T-cell (primary cell): ENCODE measurements at regions not wholly inside any gene's neighbourhood (a gene's known extent, or its start where the extent isn't known, plus 50 kb on each side); places are given as distances from the start of the nearest gene placed in this dataset.

Source experiments
- ATAC-seq, 4 experiments: fragments of 200-7000 bp in 3 of 4; fragments of 150-1000 bp in 1 of 4; cut with Tn5 transposase; replicated peaks in 1 of 4; 1 replicate in 3 of 4; 2 replicates in 1 of 4; pipeline ENCODE4 v1.10.0; 2021; ENCODE audit warnings: moderate library complexity in 3 of 4, mild to moderate bottlenecking in 2 of 4, moderate number of reproducible peaks in 1 of 4
- CTCF ChIA-PET, 2 donors: fragments of 300-600 bp; sonication (Branson Sonifier 250); formaldehyde crosslinking; loops; one replicate each; lab custom pipeline; 2022; ENCODE audit warnings: antibody characterized with exemption in 2 of 2; lab: Charles Lee
- POLR2A ChIA-PET, 2 donors: fragments of 300-600 bp; sonication (Branson Sonifier 250); formaldehyde crosslinking; loops; one replicate each; lab custom pipeline; 2022; ENCODE audit warnings: antibody characterized with exemption in 2 of 2; lab: Charles Lee
- DNase-seq, 35 experiments: peaks; one replicate each; pipeline versions ENCODE4 v3.0.0 to v3.0.0-alpha.2; 2013 to 2023
- H3K27ac ChIP-seq: one replicate; pipeline ENCODE4 v1.5.1; 2013; ENCODE audit warnings: low read length
- H3K27me3 ChIP-seq, 2 experiments: replicated peaks in 1 of 2; 1 replicate in 1 of 2; 2 replicates in 1 of 2; pipeline versions ENCODE4 v1.6.1 to v1.7.0; 2013; ENCODE audit warnings: low read length in 1 of 2, mixed read lengths in 1 of 2; ENCODE audit not compliant: control insufficient read depth in 2 of 2, insufficient read depth in 2 of 2; ENCODE audit errors: extremely low read depth in 1 of 2
- H3K36me3 ChIP-seq, 2 donors: 1 replicate in 1 of 2; 2 replicates in 1 of 2; pipeline versions ENCODE4 v1.6.1 to v1.7.0; 2013; ENCODE audit warnings: low read length in 1 of 2; ENCODE audit not compliant: control insufficient read depth in 2 of 2, insufficient read depth in 1 of 2; ENCODE audit errors: extremely low read depth in 1 of 2
- H3K4me1 ChIP-seq, 2 experiments: 1 replicate in 1 of 2; 2 replicates in 1 of 2; pipeline versions ENCODE4 v1.6.1 to v1.7.0; 2013; ENCODE audit warnings: low read length in 2 of 2, mixed read lengths in 1 of 2; ENCODE audit not compliant: insufficient read depth in 2 of 2, control insufficient read depth in 1 of 2; ENCODE audit errors: extremely low read depth in 1 of 2
- H3K4me3 ChIP-seq, 2 donors: 1 replicate in 1 of 2; 2 replicates in 1 of 2; pipeline versions ENCODE4 v1.5.1 to v1.7.0; 2013; ENCODE audit warnings: mild to moderate bottlenecking in 2 of 2, low read length in 1 of 2, moderate library complexity in 1 of 2; ENCODE audit not compliant: control insufficient read depth in 1 of 2; ENCODE audit errors: extremely low read depth in 1 of 2
- H3K9me3 ChIP-seq: 2 replicates; pipeline ENCODE4 v1.7.0; 2013
- H3K27ac Mint-ChIP-seq, 2 donors: one replicate each; pipeline ENCODE4 v1.8.0; 2020 to 2021; ENCODE audit warnings: mild to moderate bottlenecking in 2 of 2, mixed read lengths in 2 of 2
- H3K27me3 Mint-ChIP-seq, 2 donors: one replicate each; pipeline ENCODE4 v1.8.0; 2021 to 2022; ENCODE audit warnings: mixed read lengths in 2 of 2
- H3K36me3 Mint-ChIP-seq: one replicate; pipeline ENCODE4 v1.8.0; 2021; ENCODE audit warnings: mixed read lengths
- H3K4me1 Mint-ChIP-seq, 3 donors: one replicate each; pipeline ENCODE4 v1.8.0; 2020 to 2022; ENCODE audit warnings: mixed read lengths in 3 of 3, mild to moderate bottlenecking in 1 of 3
- H3K4me3 Mint-ChIP-seq, 3 donors: one replicate each; pipeline ENCODE4 v1.8.0; 2020 to 2022; ENCODE audit warnings: mild to moderate bottlenecking in 3 of 3, mixed read lengths in 3 of 3, moderate library complexity in 3 of 3
- H3K9me3 Mint-ChIP-seq, 3 donors: one replicate each; pipeline ENCODE4 v1.8.0; 2020 to 2022; ENCODE audit warnings: mixed read lengths in 3 of 3
- WGBS: methylation state at CpG from one replicate; pipeline ENCODE4 v1.1.5; 2013; ENCODE audit warnings: missing lambda C conversion rate; ENCODE audit not compliant: insufficient coverage; 5-methylcytosine and 5-hydroxymethylcytosine counted together

DNA sequence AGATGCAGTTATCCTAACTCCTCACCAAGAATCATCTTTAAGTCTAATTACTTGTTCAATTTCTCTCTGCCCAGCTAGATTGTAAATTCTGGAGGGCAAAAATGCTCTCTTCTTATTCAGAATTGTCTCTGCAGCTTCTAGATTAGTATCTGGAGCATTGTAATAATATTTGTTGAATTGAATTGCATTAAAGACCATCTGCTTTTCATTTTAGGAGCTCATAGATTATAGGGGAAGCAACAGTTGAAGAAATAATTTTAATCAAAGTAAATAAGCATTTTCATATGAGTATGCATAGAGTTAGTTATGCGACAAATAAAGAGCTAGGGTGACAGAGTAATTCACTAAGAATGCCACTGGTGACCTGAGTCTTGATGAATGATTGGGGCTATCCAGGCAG is 222.8 kb downstream of the SPRY2 start:
- no peaks in the 10 kb centered on the region for H3K9me3 Mint-ChIP-seq
- no peak overlapping the region for H3K4me3 ChIP-seq
- ChIA-PET CTCF (no interaction called here), POLR2A (no interaction called here)
- H3K27me3 Mint-ChIP-seq: peaks cover 0 to 1% of the 10 kb centered on the region in 2 donors
- no peak overlapping the region for H3K27ac Mint-ChIP-seq
- no peaks in the 10 kb centered on the region for H3K27me3 ChIP-seq
- H3K36me3 ChIP-seq: no peaks in the 10 kb centered on the region
- no CpG with 5 or more reads among the region's 1 CpG for WGBS
- no peak overlapping the region for H3K4me3 Mint-ChIP-seq
- no peak for DNase-seq
- ATAC-seq: no peak
- no peaks in the 10 kb centered on the region for H3K4me1 ChIP-seq
- H3K36me3 Mint-ChIP-seq: no peaks in the 10 kb centered on the region
- no peaks in the 10 kb centered on the region for H3K9me3 ChIP-seq
- H3K27ac ChIP-seq: no peak overlapping the region
- H3K4me1 Mint-ChIP-seq: no peaks in the 10 kb centered on the region

DNA sequence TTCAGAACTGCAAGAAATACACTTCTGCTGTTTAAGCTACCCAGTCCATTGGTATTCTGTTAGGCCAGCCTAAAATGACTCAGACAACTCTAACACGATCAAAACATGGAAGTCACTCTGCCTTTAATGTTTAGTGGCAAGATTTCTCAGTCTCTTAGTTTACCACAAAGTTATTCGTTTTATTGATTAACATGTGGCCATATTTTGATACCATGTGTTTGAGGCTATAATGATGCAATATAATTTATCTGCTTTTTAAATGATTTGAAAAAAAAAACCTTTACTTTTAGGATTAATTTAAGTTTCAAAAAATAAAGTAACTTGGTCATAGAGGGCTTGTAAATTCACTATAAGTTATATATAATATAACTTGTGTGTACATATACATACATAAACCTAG is 223.4 kb downstream of the SPRY2 start:
- WGBS: no CpG with 5 or more reads among the region's 2 CpGs
- Histone ChIP-seq H3K27ac (no peak overlapping the region), H3K4me1 (no peaks in the 10 kb centered on the region), H3K4me3 (no peak overlapping the region), H3K9me3 (no peaks in the 10 kb centered on the region), H3K27me3 (no peaks in the 10 kb centered on the region), H3K36me3 (no peaks in the 10 kb centered on the region)
- ATAC-seq (no peak), DNase-seq (no peak)
- Mint-ChIP-seq H3K27ac (no peak overlapping the region), H3K27me3 (peaks cover 0 to 1% of the 10 kb centered on the region in 2 donors), H3K36me3 (no peaks in the 10 kb centered on the region), H3K4me1 (no peaks in the 10 kb centered on the region), H3K4me3 (no peak overlapping the region), H3K9me3 (no peaks in the 10 kb centered on the region)
- CTCF ChIA-PET: no interaction called here
- POLR2A ChIA-PET: no interaction called here

DNA sequence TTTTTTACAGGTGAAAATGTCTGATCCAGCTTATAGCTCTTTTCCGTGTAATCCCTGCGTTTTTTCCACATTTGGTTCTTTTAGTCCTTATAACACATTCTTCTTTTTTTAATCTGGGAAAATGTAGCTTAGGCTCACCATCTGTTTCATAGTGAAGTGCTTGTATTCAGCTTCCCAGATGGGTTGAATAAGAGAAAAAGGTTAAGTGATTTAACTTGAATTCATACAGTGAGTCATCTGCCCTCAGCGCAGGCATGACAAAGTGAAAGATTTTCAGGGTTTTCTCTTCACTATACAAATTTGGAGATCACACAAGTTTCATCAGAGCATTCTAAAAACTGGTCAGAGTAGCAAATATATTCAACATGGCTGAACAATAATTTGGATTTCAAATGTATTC is 224.8 kb downstream of the SPRY2 start:
- no peaks in the 10 kb centered on the region for H3K27me3 ChIP-seq
- H3K36me3 ChIP-seq: no peaks in the 10 kb centered on the region
- no peak for DNase-seq
- Mint-ChIP-seq H3K27me3 (peaks cover 0 to 1% of the 10 kb centered on the region in 2 donors), H3K36me3 (no peaks in the 10 kb centered on the region), H3K27ac (no peak overlapping the region), H3K4me3 (no peak overlapping the region), H3K9me3 (no peaks in the 10 kb centered on the region), H3K4me1 (no peaks in the 10 kb centered on the region)
- WGBS: no CpG with 5 or more reads among the region's 3 CpGs
- ChIA-PET CTCF (no interaction called here), POLR2A (interaction anchor here in 1 of 2 donors (0.6 kb wide), 1 partner anchor 46 kb away, joined by 5 read pairs; no protein-coding TSS in a partner anchor)
- no peaks in the 10 kb centered on the region for H3K9me3 ChIP-seq
- no peak overlapping the region for H3K27ac ChIP-seq
- no peak for ATAC-seq
- H3K4me3 ChIP-seq: no peak overlapping the region
- no peaks in the 10 kb centered on the region for H3K4me1 ChIP-seq

DNA sequence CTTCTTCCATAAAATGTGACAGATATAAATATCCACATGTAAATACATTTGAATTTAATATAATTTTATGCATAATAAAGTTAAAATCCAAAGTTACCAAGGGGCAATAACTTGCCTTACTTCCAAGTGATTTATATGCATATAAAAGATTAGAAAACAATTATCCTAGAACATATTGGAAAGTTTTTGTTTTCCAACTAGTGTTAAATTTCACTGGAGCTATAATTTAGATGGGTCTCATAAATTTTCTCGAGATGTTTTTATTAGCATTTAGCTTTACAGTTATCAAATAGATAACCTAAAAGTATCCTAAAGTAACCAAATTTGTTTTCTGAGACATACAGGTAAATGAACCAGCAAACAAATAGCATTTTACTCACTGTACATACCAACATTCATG is 225.3 kb downstream of the SPRY2 start:
- POLR2A ChIA-PET: no interaction called here
- Histone ChIP-seq H3K27me3 (no peaks in the 10 kb centered on the region), H3K36me3 (no peaks in the 10 kb centered on the region), H3K27ac (no peak overlapping the region), H3K9me3 (no peaks in the 10 kb centered on the region), H3K4me3 (no peak overlapping the region), H3K4me1 (no peaks in the 10 kb centered on the region)
- WGBS: no CpG with 5 or more reads among the region's 1 CpG
- peaks cover 0 to 1% (median 0%) of the 10 kb centered on the region in 3 donors for H3K9me3 Mint-ChIP-seq
- H3K27me3 Mint-ChIP-seq: peaks cover 0 to 1% of the 10 kb centered on the region in 2 donors
- DNase-seq (no peak), ATAC-seq (no peak)
- H3K4me1 Mint-ChIP-seq: no peaks in the 10 kb centered on the region
- H3K27ac Mint-ChIP-seq: no peak overlapping the region
- H3K36me3 Mint-ChIP-seq: no peaks in the 10 kb centered on the region
- CTCF ChIA-PET: no interaction called here
- no peak overlapping the region for H3K4me3 Mint-ChIP-seq

DNA sequence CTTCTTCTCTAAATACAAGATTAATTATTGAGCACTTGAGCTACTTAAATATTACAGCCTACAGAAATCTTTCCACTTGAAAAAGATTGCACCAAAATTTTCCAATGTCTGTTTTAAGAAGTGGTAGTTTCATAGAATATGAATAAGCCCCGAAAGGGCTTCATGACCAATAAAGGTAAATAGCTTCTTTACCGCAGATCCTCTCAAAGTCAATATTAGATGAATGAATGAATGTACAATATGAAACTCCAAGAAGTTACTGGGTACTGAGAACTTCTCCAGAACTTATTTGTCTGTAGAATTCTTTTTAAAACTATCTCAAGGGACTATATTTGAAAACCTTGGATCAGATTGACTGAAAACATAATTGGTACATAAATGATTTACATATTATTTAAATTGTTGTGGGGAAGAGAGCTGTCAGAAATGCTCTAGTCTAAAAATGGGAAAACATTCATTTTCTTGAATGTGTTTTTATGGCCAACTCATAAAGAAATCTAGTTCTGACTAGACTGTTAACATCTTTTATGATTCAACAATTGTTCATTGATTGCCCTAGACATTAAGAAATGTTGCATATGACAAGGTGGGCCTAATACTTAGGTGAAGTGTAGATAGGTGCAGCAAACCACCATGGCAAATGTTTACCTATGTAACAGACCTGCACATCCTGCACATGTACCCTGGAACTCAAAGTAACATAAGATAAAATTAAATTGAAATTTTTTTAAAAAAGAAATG is 227.0 kb downstream of the SPRY2 start:
- ChIA-PET POLR2A (no interaction called here), CTCF (interaction anchor here in 1 of 2 donors (0.5 kb wide), 1 partner anchor 498 kb away, joined by 3 read pairs; no protein-coding TSS in a partner anchor)
- Mint-ChIP-seq H3K27ac (no peak overlapping the region), H3K36me3 (no peaks in the 10 kb centered on the region), H3K27me3 (no peaks in the 10 kb centered on the region), H3K9me3 (peaks cover 0 to 9% (median 0%) of the 10 kb centered on the region in 3 donors), H3K4me1 (no peaks in the 10 kb centered on the region), H3K4me3 (no peak overlapping the region)
- WGBS: no CpG with 5 or more reads among the region's 2 CpGs
- Histone ChIP-seq H3K4me1 (no peaks in the 10 kb centered on the region), H3K4me3 (no peak overlapping the region), H3K27me3 (no peaks in the 10 kb centered on the region), H3K9me3 (no peaks in the 10 kb centered on the region), H3K27ac (no peak overlapping the region), H3K36me3 (no peaks in the 10 kb centered on the region)
- DNase-seq (no peak), ATAC-seq (no peak)

DNA sequence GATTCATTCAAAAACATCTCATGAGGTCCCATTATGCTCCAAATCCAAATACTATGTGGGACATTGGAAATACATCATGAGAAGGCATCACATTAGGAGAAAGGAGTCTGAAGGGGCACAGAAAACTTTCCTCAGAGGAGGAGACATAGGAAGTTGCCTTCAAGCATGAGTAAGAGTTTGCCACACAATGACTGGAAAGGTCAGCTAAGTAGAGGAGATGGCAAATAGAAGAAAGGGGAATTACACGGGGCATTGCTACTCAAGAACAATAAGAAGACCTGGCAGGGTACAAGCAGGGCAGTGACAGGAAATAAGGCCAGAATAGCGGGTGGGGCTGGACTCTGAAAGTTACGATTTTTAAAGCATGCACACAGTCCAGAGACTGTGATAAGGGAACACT is 231.6 kb downstream of the SPRY2 start:
- Mint-ChIP-seq H3K27ac (no peak overlapping the region), H3K36me3 (no peaks in the 10 kb centered on the region), H3K27me3 (no peaks in the 10 kb centered on the region), H3K9me3 (peaks cover 0 to 13% (median 6%) of the 10 kb centered on the region in 3 donors), H3K4me3 (no peak overlapping the region), H3K4me1 (no peaks in the 10 kb centered on the region)
- Histone ChIP-seq H3K27me3 (no peaks in the 10 kb centered on the region), H3K36me3 (no peaks in the 10 kb centered on the region), H3K4me1 (no peaks in the 10 kb centered on the region), H3K9me3 (no peaks in the 10 kb centered on the region), H3K4me3 (no peak overlapping the region), H3K27ac (no peak overlapping the region)
- CTCF ChIA-PET: no interaction called here
- ATAC-seq: no peak
- POLR2A ChIA-PET: no interaction called here
- no peak for DNase-seq
- 63% methylated on average over 1 of the region's 3 CpGs for WGBS
